ENCODE measurements at regions not wholly inside any gene's neighbourhood (a gene's known extent, or its start where the extent isn't known, plus 50 kb on each side); places are given as distances from the start of the nearest gene placed in this dataset.

- Histone ChIP-seq H3K27me3 (replicated peaks; ENCODE audit: control insufficient read depth, insufficient read depth, low read length) (no peaks in the 10 kb centered on the region), H3K4me3 (ENCODE audit: low read length) (no peak overlapping the region), H3K9me3 (ENCODE audit: control insufficient read depth, low read length) (no peaks in the 10 kb centered on the region), H3K9ac (ENCODE audit: low read length) (no peak overlapping the region), H3K4me1 (ENCODE audit: control insufficient read depth, insufficient read depth, low read length) (no peaks in the 10 kb centered on the region), H3K36me3 (ENCODE audit: control insufficient read depth, insufficient read depth, low read length, severe bottlenecking) (no peaks in the 10 kb centered on the region)
- DNase-seq (ENCODE audit: low read depth), result peak; percentile 64
Measured at GRCh38 chr4:131119661-131120060, 2023.7 kb downstream of the C4orf33 start.

GRCh38 chr4:131137196-131137595, 2011.9 kb upstream of the PCDH10 start:
- Histone ChIP-seq H3K4me3 (ENCODE audit: low read length) (no peak overlapping the region), H3K9me3 (ENCODE audit: control insufficient read depth, low read length) (no peaks in the 10 kb centered on the region), H3K9ac (ENCODE audit: low read length) (no peak overlapping the region), H3K36me3 (ENCODE audit: control insufficient read depth, insufficient read depth, low read length, severe bottlenecking) (no peaks in the 10 kb centered on the region), H3K27me3 (replicated peaks; ENCODE audit: control insufficient read depth, insufficient read depth, low read length) (no peaks in the 10 kb centered on the region), H3K4me1 (ENCODE audit: control insufficient read depth, insufficient read depth, low read length) (no peaks in the 10 kb centered on the region)
- no peak for DNase-seq (ENCODE audit: low read depth)

- Histone ChIP-seq H3K4me1 (ENCODE audit: control insufficient read depth, insufficient read depth, low read length) (no peaks in the 10 kb centered on the region), H3K9me3 (ENCODE audit: control insufficient read depth, low read length) (no peaks in the 10 kb centered on the region), H3K9ac (ENCODE audit: low read length) (no peak overlapping the region), H3K4me3 (ENCODE audit: low read length) (no peak overlapping the region), H3K36me3 (ENCODE audit: control insufficient read depth, insufficient read depth, low read length, severe bottlenecking) (no peaks in the 10 kb centered on the region), H3K27me3 (replicated peaks; ENCODE audit: control insufficient read depth, insufficient read depth, low read length) (no peaks in the 10 kb centered on the region)
- DNase-seq (ENCODE audit: low read depth), result no peak
Measured at GRCh38 chr4:131159261-131159660, 1989.8 kb upstream of the PCDH10 start.

GRCh38 chr4:131192318-131192717, 1956.8 kb upstream of the PCDH10 start:
- no peak overlapping the region for H3K9ac ChIP-seq (ENCODE audit: low read length)
- H3K9me3 ChIP-seq (ENCODE audit: control insufficient read depth, low read length), result no peaks in the 10 kb centered on the region
- H3K4me3 ChIP-seq (ENCODE audit: low read length), result no peak overlapping the region
- DNase-seq (ENCODE audit: low read depth), result no peak
- no peaks in the 10 kb centered on the region for H3K4me1 ChIP-seq (ENCODE audit: control insufficient read depth, insufficient read depth, low read length)
- no peaks in the 10 kb centered on the region for H3K36me3 ChIP-seq (ENCODE audit: control insufficient read depth, insufficient read depth, low read length, severe bottlenecking)
- no peaks in the 10 kb centered on the region for H3K27me3 ChIP-seq (replicated peaks; ENCODE audit: control insufficient read depth, insufficient read depth, low read length)

- Histone ChIP-seq H3K27me3 (replicated peaks; ENCODE audit: control insufficient read depth, insufficient read depth, low read length) (no peaks in the 10 kb centered on the region), H3K9ac (ENCODE audit: low read length) (no peak overlapping the region), H3K9me3 (ENCODE audit: control insufficient read depth, low read length) (no peaks in the 10 kb centered on the region), H3K36me3 (ENCODE audit: control insufficient read depth, insufficient read depth, low read length, severe bottlenecking) (no peaks in the 10 kb centered on the region), H3K4me1 (ENCODE audit: control insufficient read depth, insufficient read depth, low read length) (no peaks in the 10 kb centered on the region), H3K4me3 (ENCODE audit: low read length) (no peak overlapping the region)
- DNase-seq (ENCODE audit: low read depth), result no peak
Measured at GRCh38 chr4:131207589-131207988, 1941.5 kb upstream of the PCDH10 start.

- no peak for DNase-seq (ENCODE audit: low read depth)
- no peaks in the 10 kb centered on the region for H3K9me3 ChIP-seq (ENCODE audit: control insufficient read depth, low read length)
- H3K9ac ChIP-seq (ENCODE audit: low read length), result no peak overlapping the region
- no peaks in the 10 kb centered on the region for H3K4me1 ChIP-seq (ENCODE audit: control insufficient read depth, insufficient read depth, low read length)
- H3K4me3 ChIP-seq (ENCODE audit: low read length), result no peak overlapping the region
- no peaks in the 10 kb centered on the region for H3K27me3 ChIP-seq (replicated peaks; ENCODE audit: control insufficient read depth, insufficient read depth, low read length)
- no peaks in the 10 kb centered on the region for H3K36me3 ChIP-seq (ENCODE audit: control insufficient read depth, insufficient read depth, low read length, severe bottlenecking)
Measured at GRCh38 chr4:131248314-131248713, 1900.8 kb upstream of the PCDH10 start.

GRCh38 chr4:131251321-131251720, 1897.8 kb upstream of the PCDH10 start:
- no peaks in the 10 kb centered on the region for H3K4me1 ChIP-seq (ENCODE audit: control insufficient read depth, insufficient read depth, low read length)
- no peaks in the 10 kb centered on the region for H3K9me3 ChIP-seq (ENCODE audit: control insufficient read depth, low read length)
- DNase-seq (ENCODE audit: low read depth), result no peak
- no peaks in the 10 kb centered on the region for H3K27me3 ChIP-seq (replicated peaks; ENCODE audit: control insufficient read depth, insufficient read depth, low read length)
- H3K9ac ChIP-seq (ENCODE audit: low read length), result no peak overlapping the region
- no peak overlapping the region for H3K4me3 ChIP-seq (ENCODE audit: low read length)
- H3K36me3 ChIP-seq (ENCODE audit: control insufficient read depth, insufficient read depth, low read length, severe bottlenecking), result no peaks in the 10 kb centered on the region

- H3K4me1 ChIP-seq (ENCODE audit: control insufficient read depth, insufficient read depth, low read length), result no peaks in the 10 kb centered on the region
- no peaks in the 10 kb centered on the region for H3K27me3 ChIP-seq (replicated peaks; ENCODE audit: control insufficient read depth, insufficient read depth, low read length)
- no peak for DNase-seq (ENCODE audit: low read depth)
- H3K36me3 ChIP-seq (ENCODE audit: control insufficient read depth, insufficient read depth, low read length, severe bottlenecking), result no peaks in the 10 kb centered on the region
- no peak overlapping the region for H3K4me3 ChIP-seq (ENCODE audit: low read length)
- no peaks in the 10 kb centered on the region for H3K9me3 ChIP-seq (ENCODE audit: control insufficient read depth, low read length)
- H3K9ac ChIP-seq (ENCODE audit: low read length), result no peak overlapping the region
Measured at GRCh38 chr4:131257241-131257640, 1891.9 kb upstream of the PCDH10 start.

- Histone ChIP-seq H3K9ac (ENCODE audit: low read length) (no peak overlapping the region), H3K36me3 (ENCODE audit: control insufficient read depth, insufficient read depth, low read length, severe bottlenecking) (no peaks in the 10 kb centered on the region), H3K27me3 (replicated peaks; ENCODE audit: control insufficient read depth, insufficient read depth, low read length) (no peaks in the 10 kb centered on the region), H3K4me1 (ENCODE audit: control insufficient read depth, insufficient read depth, low read length) (no peaks in the 10 kb centered on the region), H3K4me3 (ENCODE audit: low read length) (no peak overlapping the region), H3K9me3 (ENCODE audit: control insufficient read depth, low read length) (no peaks in the 10 kb centered on the region)
- no peak for DNase-seq (ENCODE audit: low read depth)
Measured at GRCh38 chr4:131258361-131258760, 1890.7 kb upstream of the PCDH10 start.

GRCh38 chr4:131288441-131288840, 1860.7 kb upstream of the PCDH10 start:
- H3K9ac ChIP-seq (ENCODE audit: low read length), result no peak overlapping the region
- H3K4me1 ChIP-seq (ENCODE audit: control insufficient read depth, insufficient read depth, low read length), result no peaks in the 10 kb centered on the region
- H3K36me3 ChIP-seq (ENCODE audit: control insufficient read depth, insufficient read depth, low read length, severe bottlenecking), result no peaks in the 10 kb centered on the region
- H3K27me3 ChIP-seq (replicated peaks; ENCODE audit: control insufficient read depth, insufficient read depth, low read length), result no peaks in the 10 kb centered on the region
- H3K4me3 ChIP-seq (ENCODE audit: low read length), result no peak overlapping the region
- DNase-seq (ENCODE audit: low read depth), result no peak
- H3K9me3 ChIP-seq (ENCODE audit: control insufficient read depth, low read length), result peaks cover 22% of the 10 kb centered on the region

- no peaks in the 10 kb centered on the region for H3K4me1 ChIP-seq (ENCODE audit: control insufficient read depth, insufficient read depth, low read length)
- H3K4me3 ChIP-seq (ENCODE audit: low read length), result no peak overlapping the region
- DNase-seq (ENCODE audit: low read depth), result peak; percentile 2
- H3K27me3 ChIP-seq (replicated peaks; ENCODE audit: control insufficient read depth, insufficient read depth, low read length), result no peaks in the 10 kb centered on the region
- no peaks in the 10 kb centered on the region for H3K9me3 ChIP-seq (ENCODE audit: control insufficient read depth, low read length)
- no peaks in the 10 kb centered on the region for H3K36me3 ChIP-seq (ENCODE audit: control insufficient read depth, insufficient read depth, low read length, severe bottlenecking)
- H3K9ac ChIP-seq (ENCODE audit: low read length), result no peak overlapping the region
Measured at GRCh38 chr4:131296192-131296591, 1852.9 kb upstream of the PCDH10 start.

GRCh38 chr4:131302108-131302507, 1847.0 kb upstream of the PCDH10 start:
- DNase-seq (ENCODE audit: low read depth), result no peak
- H3K4me3 ChIP-seq (ENCODE audit: low read length), result no peak overlapping the region
- H3K9me3 ChIP-seq (ENCODE audit: control insufficient read depth, low read length), result no peaks in the 10 kb centered on the region
- no peaks in the 10 kb centered on the region for H3K27me3 ChIP-seq (replicated peaks; ENCODE audit: control insufficient read depth, insufficient read depth, low read length)
- no peaks in the 10 kb centered on the region for H3K36me3 ChIP-seq (ENCODE audit: control insufficient read depth, insufficient read depth, low read length, severe bottlenecking)
- no peak overlapping the region for H3K9ac ChIP-seq (ENCODE audit: low read length)
- H3K4me1 ChIP-seq (ENCODE audit: control insufficient read depth, insufficient read depth, low read length), result no peaks in the 10 kb centered on the region

Data from adipocyte (in vitro differentiated cells).